ENCODE measurements at regions not wholly inside any gene's neighbourhood (a gene's known extent, or its start where the extent isn't known, plus 50 kb on each side); places are given as distances from the start of the nearest gene placed in this dataset.

- no peak for TF ChIP-seq CHD7 (IDR thresholded peaks at IDR 0.05; ENCODE audit: insufficient replicate concordance, low read length)
- TF ChIP-seq MAFK (IDR thresholded peaks at IDR 0.05; ENCODE audit: low read depth, low read length): no peak
- TF ChIP-seq POU5F1 (IDR thresholded peaks at IDR 0.05; ENCODE audit: low read depth, low read length): no peak
- no peak for TF ChIP-seq NRF1 (IDR thresholded peaks at IDR 0.05; ENCODE audit: low read depth, low read length)
- no peak for TF ChIP-seq TAF1 (IDR thresholded peaks at IDR 0.05; ENCODE audit: low read depth, low read length)
- TF ChIP-seq CHD2 (IDR thresholded peaks at IDR 0.05; ENCODE audit: low read length): no peak
- no peak for TF ChIP-seq USF2 (IDR thresholded peaks at IDR 0.05; ENCODE audit: low read length)
- TF ChIP-seq BRCA1 (IDR thresholded peaks at IDR 0.05; ENCODE audit: low read depth, low read length): no peak
- no peak for TF ChIP-seq SIRT6 (IDR thresholded peaks at IDR 0.05; ENCODE audit: low read length)
- no peak for TF ChIP-seq SAP30 (IDR thresholded peaks at IDR 0.05; ENCODE audit: insufficient read depth, insufficient replicate concordance, low read length)
Measured at GRCh38 chr1:168391851-168392681, 111.4 kb downstream of the TBX19 start (continued).

Measured in H1 (cell line).